PFSK-1 (cell line): ENCODE measurements at regions not wholly inside any gene's neighbourhood (a gene's known extent, or its start where the extent isn't known, plus 50 kb on each side); places are given as distances from the start of the nearest gene placed in this dataset.

Experiments
- FOXP2 ChIP-seq: optimal IDR thresholded peaks from 2 replicates; pipeline ENCODE3; 2011; ENCODE audit warnings: borderline replicate concordance, control low read depth, inconsistent platforms; ENCODE audit not compliant: insufficient read depth; ENCODE audit errors: extremely low read length, extremely low read depth
- POLR2AphosphoS5 ChIP-seq: IDR thresholded peaks from 2 replicates; pipeline ENCODE4 v1.6.1; 2012; ENCODE audit warnings: low read depth, mild to moderate bottlenecking, control low read depth, low read length, moderate library complexity

GRCh38 chr1:232560940-232561339 lies 69.0 kb downstream of the SIPA1L2 start:
- TF ChIP-seq FOXP2: no peak
- no peak for TF ChIP-seq POLR2AphosphoS5
